ENCODE measurements at regions not wholly inside any gene's neighbourhood (a gene's known extent, or its start where the extent isn't known, plus 50 kb on each side); places are given as distances from the start of the nearest gene placed in this dataset.
"Not testable (repeated sequence)": the region's sequence is repeated elsewhere in the genome, so short reads cannot be mapped to it uniquely, and the experiment has no call there.

DNA sequence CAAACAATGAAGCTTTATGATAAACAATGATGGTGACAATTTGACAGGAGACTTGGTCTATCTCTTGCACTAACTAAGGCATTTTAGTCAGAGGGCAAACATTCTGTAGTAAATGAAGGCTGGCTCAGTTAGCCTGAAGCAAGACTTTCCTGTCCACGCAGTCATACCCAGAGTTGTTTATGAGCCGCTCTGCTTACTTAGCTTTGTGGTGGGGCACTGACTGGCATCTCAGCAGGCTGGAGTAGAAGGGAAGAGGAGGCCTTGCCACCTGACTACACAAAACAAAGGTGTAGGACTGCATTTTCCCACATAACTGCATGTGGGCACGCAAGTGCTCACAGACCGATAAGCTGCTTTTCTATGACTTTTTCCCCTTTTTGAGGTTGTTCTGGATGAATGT lies 133.7 kb upstream of the EPB41L4A start:
- no peaks in the 10 kb centered on the region for H3K27me3 ChIP-seq (ENCODE audit: control insufficient read depth, insufficient read depth, low read length)
- H3K27ac ChIP-seq (ENCODE audit: low read depth, low read length): no peak overlapping the region
- no peak overlapping the region for H3K4me3 ChIP-seq (ENCODE audit: low read depth, low read length)
- no peaks in the 10 kb centered on the region for H3K9me3 ChIP-seq (ENCODE audit: control insufficient read depth, insufficient read depth, low read length)
- H3K36me3 ChIP-seq (ENCODE audit: control insufficient read depth, insufficient read depth, low read length): no peaks in the 10 kb centered on the region
- H3K4me1 ChIP-seq (ENCODE audit: control insufficient read depth, insufficient read depth, low read length): no peaks in the 10 kb centered on the region
- H3K9ac ChIP-seq (ENCODE audit: low read depth, low read length): no peak overlapping the region

DNA sequence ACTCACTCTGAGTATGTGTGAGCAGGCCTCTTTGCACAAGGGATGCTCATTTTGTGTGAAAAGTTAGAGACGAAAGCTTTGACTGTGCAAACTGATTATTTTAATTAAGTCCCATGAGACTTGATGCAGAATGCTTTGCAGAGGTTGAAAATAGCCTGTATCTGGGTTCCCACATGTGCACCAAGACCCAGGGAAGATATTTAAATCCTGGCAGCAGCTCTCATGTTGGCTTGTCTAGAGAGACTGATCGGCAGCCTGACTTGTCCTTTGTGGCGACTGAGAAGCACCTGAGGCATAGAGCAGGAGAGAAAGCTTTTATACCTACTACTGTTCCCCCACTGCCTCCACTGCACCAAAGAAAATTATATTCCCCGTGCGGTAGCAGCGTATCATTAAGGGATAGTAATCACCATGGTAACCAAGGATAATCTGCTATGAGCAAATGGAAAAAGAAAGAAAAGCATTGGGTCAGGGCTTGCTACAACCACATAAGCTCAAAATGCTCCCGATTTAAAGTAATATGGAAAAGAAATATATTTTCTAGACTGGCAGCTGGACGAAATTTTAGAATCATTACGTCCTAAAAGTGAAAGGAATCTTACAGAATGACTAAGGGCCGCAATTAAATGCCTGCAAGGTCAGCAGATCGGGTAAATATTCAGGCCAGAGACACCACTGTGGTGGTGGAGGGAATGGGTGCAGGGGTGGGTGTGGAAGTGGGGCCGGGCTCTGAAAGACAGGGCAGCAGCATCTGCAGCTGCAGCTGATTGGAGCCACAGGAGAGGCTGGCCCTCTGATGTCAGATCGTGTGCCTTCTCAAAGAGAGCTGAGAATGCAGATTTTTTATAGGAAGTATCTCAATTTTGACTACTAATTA lies 135.3 kb upstream of the EPB41L4A start:
- H3K9ac ChIP-seq (ENCODE audit: low read depth, low read length): no peak overlapping the region
- no peaks in the 10 kb centered on the region for H3K9me3 ChIP-seq (ENCODE audit: control insufficient read depth, insufficient read depth, low read length)
- no peaks in the 10 kb centered on the region for H3K4me1 ChIP-seq (ENCODE audit: control insufficient read depth, insufficient read depth, low read length)
- no peak overlapping the region for H3K27ac ChIP-seq (ENCODE audit: low read depth, low read length)
- H3K27me3 ChIP-seq (ENCODE audit: control insufficient read depth, insufficient read depth, low read length): no peaks in the 10 kb centered on the region
- no peaks in the 10 kb centered on the region for H3K36me3 ChIP-seq (ENCODE audit: control insufficient read depth, insufficient read depth, low read length)
- no peak overlapping the region for H3K4me3 ChIP-seq (ENCODE audit: low read depth, low read length)

DNA sequence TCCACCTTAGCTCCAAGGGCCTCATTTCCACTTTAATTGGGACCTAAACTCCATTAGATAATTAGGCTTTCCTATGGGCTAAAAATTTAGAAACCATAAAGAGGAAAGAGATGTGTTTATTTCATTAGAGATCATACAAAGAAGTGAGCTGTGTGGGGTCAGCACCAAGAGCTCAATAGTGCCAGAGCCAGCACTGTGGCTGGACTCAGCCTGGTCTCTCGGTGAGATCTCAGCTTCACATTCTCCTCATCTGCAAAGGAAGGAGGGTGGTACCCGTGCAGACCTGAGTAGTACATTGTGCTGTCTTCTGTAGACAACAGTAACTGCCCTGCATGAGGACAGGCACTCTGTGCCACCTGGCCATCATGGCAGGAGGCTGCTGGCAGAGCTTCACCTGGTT lies 136.1 kb upstream of the EPB41L4A start:
- Histone ChIP-seq H3K36me3 (ENCODE audit: control insufficient read depth, insufficient read depth, low read length) (no peaks in the 10 kb centered on the region), H3K27me3 (ENCODE audit: control insufficient read depth, insufficient read depth, low read length) (no peaks in the 10 kb centered on the region), H3K4me3 (ENCODE audit: low read depth, low read length) (no peak overlapping the region), H3K9me3 (ENCODE audit: control insufficient read depth, insufficient read depth, low read length) (no peaks in the 10 kb centered on the region), H3K27ac (ENCODE audit: low read depth, low read length) (no peak overlapping the region), H3K4me1 (ENCODE audit: control insufficient read depth, insufficient read depth, low read length) (no peaks in the 10 kb centered on the region), H3K9ac (ENCODE audit: low read depth, low read length) (no peak overlapping the region)

GRCh38 chr5:112555691-112556090 lies 136.6 kb upstream of the EPB41L4A start:
- Histone ChIP-seq H3K4me3 (ENCODE audit: low read depth, low read length) (no peak overlapping the region), H3K4me1 (ENCODE audit: control insufficient read depth, insufficient read depth, low read length) (no peaks in the 10 kb centered on the region), H3K9ac (ENCODE audit: low read depth, low read length) (no peak overlapping the region), H3K9me3 (ENCODE audit: control insufficient read depth, insufficient read depth, low read length) (no peaks in the 10 kb centered on the region), H3K36me3 (ENCODE audit: control insufficient read depth, insufficient read depth, low read length) (no peaks in the 10 kb centered on the region), H3K27ac (ENCODE audit: low read depth, low read length) (no peak overlapping the region), H3K27me3 (ENCODE audit: control insufficient read depth, insufficient read depth, low read length) (no peaks in the 10 kb centered on the region)

DNA sequence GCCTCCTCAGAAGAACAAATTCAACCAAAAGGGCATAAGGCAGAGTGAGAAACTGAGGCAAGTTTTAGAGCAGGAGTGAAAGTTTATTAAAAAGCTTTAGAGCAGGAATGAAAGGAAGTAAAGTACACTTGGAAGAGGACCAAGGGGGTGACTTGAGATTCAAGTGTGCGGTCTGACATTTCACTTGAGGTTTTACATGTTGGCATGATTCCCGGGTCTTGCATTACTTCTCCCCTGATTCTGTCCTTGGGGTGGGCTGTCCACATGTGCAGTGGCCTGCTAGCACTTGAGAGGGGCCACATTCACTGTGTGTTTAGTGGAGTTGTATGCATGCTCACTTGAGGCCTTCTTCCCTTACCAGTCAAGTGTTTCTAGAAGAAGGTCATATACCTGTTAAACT lies 140.4 kb upstream of the EPB41L4A start:
- peaks cover 19% of the 10 kb centered on the region; the same call in 1 of the 2 replicates for H3K9me3 ChIP-seq (ENCODE audit: control insufficient read depth, insufficient read depth, low read length)
- H3K4me1 ChIP-seq (ENCODE audit: control insufficient read depth, insufficient read depth, low read length): not testable (repeated sequence)

GRCh38 chr5:112560371-112560770 lies 141.3 kb upstream of the EPB41L4A start:
- H3K4me3 ChIP-seq (ENCODE audit: low read depth, low read length): no peak overlapping the region
- H3K4me1 ChIP-seq (ENCODE audit: control insufficient read depth, insufficient read depth, low read length): no peaks in the 10 kb centered on the region
- H3K27me3 ChIP-seq (ENCODE audit: control insufficient read depth, insufficient read depth, low read length): no peaks in the 10 kb centered on the region
- peaks cover 24% of the 10 kb centered on the region; the same call in 1 of the 2 replicates for H3K9me3 ChIP-seq (ENCODE audit: control insufficient read depth, insufficient read depth, low read length)
- H3K36me3 ChIP-seq (ENCODE audit: control insufficient read depth, insufficient read depth, low read length): no peaks in the 10 kb centered on the region
- no peak overlapping the region for H3K9ac ChIP-seq (ENCODE audit: low read depth, low read length)
- H3K27ac ChIP-seq (ENCODE audit: low read depth, low read length): no peak overlapping the region

More for the DNA sequence above, 140.4 kb upstream of the EPB41L4A start:
- H3K27ac ChIP-seq (ENCODE audit: low read depth, low read length); H3K9ac ChIP-seq (ENCODE audit: low read depth, low read length); H3K27me3 ChIP-seq (ENCODE audit: control insufficient read depth, insufficient read depth, low read length); H3K36me3 ChIP-seq (ENCODE audit: control insufficient read depth, insufficient read depth, low read length); H3K4me3 ChIP-seq (ENCODE audit: low read depth, low read length): not testable (repeated sequence)

GRCh38 chr5:112563169-112563826 lies 144.2 kb upstream of the EPB41L4A start:
- H3K36me3 ChIP-seq (ENCODE audit: control insufficient read depth, insufficient read depth, low read length): no peaks in the 10 kb centered on the region
- peaks cover 24% of the 10 kb centered on the region; the same call in 1 of the 2 replicates for H3K9me3 ChIP-seq (ENCODE audit: control insufficient read depth, insufficient read depth, low read length)
- H3K4me1 ChIP-seq (ENCODE audit: control insufficient read depth, insufficient read depth, low read length): no peaks in the 10 kb centered on the region
- no peaks in the 10 kb centered on the region for H3K27me3 ChIP-seq (ENCODE audit: control insufficient read depth, insufficient read depth, low read length)
- H3K27ac ChIP-seq (ENCODE audit: low read depth, low read length): no peak overlapping the region
- no peak overlapping the region for H3K9ac ChIP-seq (ENCODE audit: low read depth, low read length)
- H3K4me3 ChIP-seq (ENCODE audit: low read depth, low read length): no peak overlapping the region

GRCh38 chr5:112566251-112566650 lies 147.2 kb upstream of the EPB41L4A start:
- Histone ChIP-seq H3K4me3 (ENCODE audit: low read depth, low read length) (no peak overlapping the region), H3K9me3 (ENCODE audit: control insufficient read depth, insufficient read depth, low read length) (peaks cover 24% of the 10 kb centered on the region; the same call in 1 of the 2 replicates), H3K27ac (ENCODE audit: low read depth, low read length) (no peak overlapping the region), H3K4me1 (ENCODE audit: control insufficient read depth, insufficient read depth, low read length) (no peaks in the 10 kb centered on the region), H3K9ac (ENCODE audit: low read depth, low read length) (no peak overlapping the region), H3K36me3 (ENCODE audit: control insufficient read depth, insufficient read depth, low read length) (no peaks in the 10 kb centered on the region), H3K27me3 (ENCODE audit: control insufficient read depth, insufficient read depth, low read length) (no peaks in the 10 kb centered on the region)

GRCh38 chr5:112569596-112569995 lies 150.5 kb upstream of the EPB41L4A start:
- Histone ChIP-seq H3K4me1 (ENCODE audit: control insufficient read depth, insufficient read depth, low read length) (no peaks in the 10 kb centered on the region), H3K36me3 (ENCODE audit: control insufficient read depth, insufficient read depth, low read length) (no peaks in the 10 kb centered on the region)

GRCh38 chr5:112570708-112571444 lies 151.8 kb upstream of the EPB41L4A start:
- H3K4me3 ChIP-seq (ENCODE audit: low read depth, low read length): no peak overlapping the region
- H3K27me3 ChIP-seq (ENCODE audit: control insufficient read depth, insufficient read depth, low read length): no peaks in the 10 kb centered on the region
- no peaks in the 10 kb centered on the region for H3K4me1 ChIP-seq (ENCODE audit: control insufficient read depth, insufficient read depth, low read length)
- no peak overlapping the region for H3K9ac ChIP-seq (ENCODE audit: low read depth, low read length)
- H3K36me3 ChIP-seq (ENCODE audit: control insufficient read depth, insufficient read depth, low read length): no peaks in the 10 kb centered on the region
- H3K27ac ChIP-seq (ENCODE audit: low read depth, low read length): no peak overlapping the region
- no peaks in the 10 kb centered on the region for H3K9me3 ChIP-seq (ENCODE audit: control insufficient read depth, insufficient read depth, low read length)

More at GRCh38 chr5:112569596-112569995, 150.5 kb upstream of the EPB41L4A start:
- H3K27me3 ChIP-seq (ENCODE audit: control insufficient read depth, insufficient read depth, low read length): no peaks in the 10 kb centered on the region
- no peak overlapping the region for H3K4me3 ChIP-seq (ENCODE audit: low read depth, low read length)
- no peak overlapping the region for H3K9ac ChIP-seq (ENCODE audit: low read depth, low read length)
- 0 out of 2 replicates have a peak, but pooled peaks cover 4% of the 10 kb centered on the region for H3K9me3 ChIP-seq (ENCODE audit: control insufficient read depth, insufficient read depth, low read length)
- no peak overlapping the region for H3K27ac ChIP-seq (ENCODE audit: low read depth, low read length)
